Bronchial epithelial cell (primary cell): ENCODE measurements at regions not wholly inside any gene's neighbourhood (a gene's known extent, or its start where the extent isn't known, plus 50 kb on each side); places are given as distances from the start of the nearest gene placed in this dataset.

Source experiments
- DNase-seq: peaks from one replicate; pipeline ENCODE4 v3.0.0-alpha.2; 2010; ENCODE audit warnings: low read depth
- FAIRE-seq: peaks from 2 replicates; lab custom pipeline; 2011; peaks lifted over from hg19 to GRCh38; lab: Jason Lieb, UNC
- H3K27me3 ChIP-seq: 2 replicates; pipeline ENCODE4 v1.5.1; 2011; ENCODE audit warnings: low read length; ENCODE audit not compliant: control insufficient read depth, insufficient read depth
- H3K36me3 ChIP-seq: 2 replicates; pipeline ENCODE4 v1.5.1; 2011; ENCODE audit warnings: low read length; ENCODE audit not compliant: control insufficient read depth, insufficient read depth
- H3K4me3 ChIP-seq: 2 replicates; pipeline ENCODE4 v1.5.1; 2011; ENCODE audit warnings: mild to moderate bottlenecking, low read depth, low read length, control low read depth
- CTCF ChIP-seq: IDR thresholded peaks from 2 replicates; pipeline ENCODE4 v1.5.1; 2011; ENCODE audit warnings: mild to moderate bottlenecking, moderate library complexity, low read length, control low read depth, inconsistent platforms; ENCODE audit not compliant: insufficient read depth, severe bottlenecking

- FAIRE-seq: no peak
- Histone ChIP-seq H3K36me3 (no peaks in the 10 kb centered on the region), H3K4me3 (no peak overlapping the region), H3K27me3 (no peaks in the 10 kb centered on the region)
- TF ChIP-seq CTCF: no peak
- DNase-seq: no peak
Measured at GRCh38 chr1:187143783-187144182, 315.0 kb downstream of the PLA2G4A start.

- DNase-seq (no peak), FAIRE-seq (no peak)
- H3K4me3 ChIP-seq: no peak overlapping the region
- no peaks in the 10 kb centered on the region for H3K36me3 ChIP-seq
- no peaks in the 10 kb centered on the region for H3K27me3 ChIP-seq
- TF ChIP-seq CTCF: no peak
Measured at GRCh38 chr1:187146388-187146787, 317.6 kb downstream of the PLA2G4A start.

- DNase-seq (no peak), FAIRE-seq (no peak)
- no peaks in the 10 kb centered on the region for H3K27me3 ChIP-seq
- H3K4me3 ChIP-seq: no peak overlapping the region
- no peaks in the 10 kb centered on the region for H3K36me3 ChIP-seq
- TF ChIP-seq CTCF: no peak
Measured at GRCh38 chr1:187151555-187151954, 322.8 kb downstream of the PLA2G4A start.

GRCh38 chr1:187153047-187153446 lies 324.3 kb downstream of the PLA2G4A start:
- no peak for FAIRE-seq

GRCh38 chr1:187157115-187157514 lies 328.4 kb downstream of the PLA2G4A start:
- no peak for DNase-seq

More at GRCh38 chr1:187153047-187153446, 324.3 kb downstream of the PLA2G4A start:
- no peaks in the 10 kb centered on the region for H3K27me3 ChIP-seq
- H3K4me3 ChIP-seq: no peak overlapping the region
- TF ChIP-seq CTCF: no peak
- H3K36me3 ChIP-seq: no peaks in the 10 kb centered on the region
- DNase-seq: no peak

More at GRCh38 chr1:187157115-187157514, 328.4 kb downstream of the PLA2G4A start:
- Histone ChIP-seq H3K4me3 (no peak overlapping the region), H3K36me3 (no peaks in the 10 kb centered on the region), H3K27me3 (no peaks in the 10 kb centered on the region)
- no peak for FAIRE-seq
- no peak for TF ChIP-seq CTCF
